K562 (cell line): ENCODE measurements at regions not wholly inside any gene's neighbourhood (a gene's known extent, or its start where the extent isn't known, plus 50 kb on each side); places are given as distances from the start of the nearest gene placed in this dataset.

Source experiments
- VEZF1 ChIP-seq: fragments of 200-800 bp; sonication (Bioruptor generic); IDR thresholded peaks from 2 replicates; pipeline ENCODE4 v1.6.1; 2017; ENCODE audit warnings: missing genetic modification characterization, missing compliant biosample characterization
- ZNF75A ChIP-seq: fragments of 450-650 bp; formaldehyde crosslinking; IDR thresholded peaks from 2 replicates; pipeline ENCODE4 v1.4.0; 2020; ENCODE audit warnings: mild to moderate bottlenecking
- TF ChIP-seq, protein P1 (sequence below): fragments of 450-650 bp; IDR thresholded peaks from 2 replicates; pipeline ENCODE4 v1.6.1; 2016; ENCODE audit warnings: low read depth
- TF ChIP-seq, protein P2 (sequence below): conservative IDR thresholded peaks from 2 replicates; pipeline ENCODE4 v1.6.1; 2011; ENCODE audit warnings: low read depth, mild to moderate bottlenecking, low read length; ENCODE audit not compliant: control insufficient read depth
- TF ChIP-seq, protein P3 (sequence below): fragments of 250-450 bp; sonication (Bioruptor Pico); IDR thresholded peaks from 2 replicates; pipeline ENCODE4 v1.4.0; 2020; ENCODE audit warnings: borderline replicate concordance
- TF ChIP-seq, protein P4 (sequence below): fragments of 450-650 bp; IDR thresholded peaks from 2 replicates; pipeline ENCODE4 v1.6.1; 2016; ENCODE audit warnings: missing biosample characterization, missing genetic modification characterization

GRCh38 chr14:58870961-58871360, 233.2 kb downstream of the DACT1 start (continued):
- TF ChIP-seq, protein P1, sequence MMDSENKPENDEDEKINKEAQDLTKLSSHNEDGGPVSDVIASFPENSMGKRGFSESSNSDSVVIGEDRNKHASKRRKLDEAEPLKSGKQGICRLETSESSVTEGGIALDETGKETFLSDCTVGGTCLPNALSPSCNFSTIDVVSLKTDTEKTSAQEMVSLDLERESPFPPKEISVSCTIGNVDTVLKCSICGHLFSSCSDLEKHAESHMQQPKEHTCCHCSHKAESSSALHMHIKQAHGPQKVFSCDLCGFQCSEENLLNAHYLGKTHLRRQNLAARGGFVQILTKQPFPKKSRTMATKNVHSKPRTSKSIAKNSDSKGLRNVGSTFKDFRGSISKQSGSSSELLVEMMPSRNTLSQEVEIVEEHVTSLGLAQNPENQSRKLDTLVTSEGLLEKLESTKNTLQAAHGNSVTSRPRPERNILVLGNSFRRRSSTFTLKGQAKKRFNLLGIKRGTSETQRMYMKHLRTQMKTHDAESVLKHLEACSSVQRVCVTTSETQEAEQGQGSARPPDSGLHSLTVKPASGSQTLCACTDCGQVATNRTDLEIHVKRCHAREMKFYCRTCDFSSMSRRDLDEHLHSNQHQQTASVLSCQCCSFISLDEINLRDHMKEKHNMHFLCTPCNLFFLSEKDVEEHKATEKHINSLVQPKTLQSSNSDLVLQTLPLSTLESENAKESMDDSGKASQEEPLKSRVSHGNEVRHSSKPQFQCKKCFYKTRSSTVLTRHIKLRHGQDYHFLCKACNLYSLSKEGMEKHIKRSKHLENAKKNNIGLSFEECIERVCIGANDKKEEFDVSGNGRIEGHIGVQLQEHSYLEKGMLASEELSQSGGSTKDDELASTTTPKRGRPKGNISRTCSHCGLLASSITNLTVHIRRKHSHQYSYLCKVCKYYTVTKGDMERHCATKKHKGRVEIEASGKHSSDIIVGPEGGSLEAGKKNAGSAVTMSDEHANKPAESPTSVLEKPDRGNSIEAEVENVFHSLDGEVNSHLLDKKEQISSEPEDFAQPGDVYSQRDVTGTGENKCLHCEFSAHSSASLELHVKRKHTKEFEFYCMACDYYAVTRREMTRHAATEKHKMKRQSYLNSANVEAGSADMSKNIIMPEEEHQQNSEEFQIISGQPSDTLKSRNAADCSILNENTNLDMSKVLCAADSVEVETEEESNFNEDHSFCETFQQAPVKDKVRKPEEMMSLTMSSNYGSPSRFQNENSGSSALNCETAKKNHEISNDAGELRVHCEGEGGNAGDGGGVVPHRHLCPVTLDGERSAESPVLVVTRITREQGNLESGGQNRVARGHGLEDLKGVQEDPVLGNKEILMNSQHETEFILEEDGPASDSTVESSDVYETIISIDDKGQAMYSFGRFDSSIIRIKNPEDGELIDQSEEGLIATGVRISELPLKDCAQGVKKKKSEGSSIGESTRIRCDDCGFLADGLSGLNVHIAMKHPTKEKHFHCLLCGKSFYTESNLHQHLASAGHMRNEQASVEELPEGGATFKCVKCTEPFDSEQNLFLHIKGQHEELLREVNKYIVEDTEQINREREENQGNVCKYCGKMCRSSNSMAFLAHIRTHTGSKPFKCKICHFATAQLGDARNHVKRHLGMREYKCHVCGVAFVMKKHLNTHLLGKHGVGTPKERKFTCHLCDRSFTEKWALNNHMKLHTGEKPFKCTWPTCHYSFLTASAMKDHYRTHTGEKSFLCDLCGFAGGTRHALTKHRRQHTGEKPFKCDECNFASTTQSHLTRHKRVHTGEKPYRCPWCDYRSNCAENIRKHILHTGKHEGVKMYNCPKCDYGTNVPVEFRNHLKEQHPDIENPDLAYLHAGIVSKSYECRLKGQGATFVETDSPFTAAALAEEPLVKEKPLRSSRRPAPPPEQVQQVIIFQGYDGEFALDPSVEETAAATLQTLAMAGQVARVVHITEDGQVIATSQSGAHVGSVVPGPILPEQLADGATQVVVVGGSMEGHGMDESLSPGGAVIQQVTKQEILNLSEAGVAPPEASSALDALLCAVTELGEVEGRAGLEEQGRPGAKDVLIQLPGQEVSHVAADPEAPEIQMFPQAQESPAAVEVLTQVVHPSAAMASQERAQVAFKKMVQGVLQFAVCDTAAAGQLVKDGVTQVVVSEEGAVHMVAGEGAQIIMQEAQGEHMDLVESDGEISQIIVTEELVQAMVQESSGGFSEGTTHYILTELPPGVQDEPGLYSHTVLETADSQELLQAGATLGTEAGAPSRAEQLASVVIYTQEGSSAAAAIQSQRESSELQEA: no peak
- TF ChIP-seq, protein P2, sequence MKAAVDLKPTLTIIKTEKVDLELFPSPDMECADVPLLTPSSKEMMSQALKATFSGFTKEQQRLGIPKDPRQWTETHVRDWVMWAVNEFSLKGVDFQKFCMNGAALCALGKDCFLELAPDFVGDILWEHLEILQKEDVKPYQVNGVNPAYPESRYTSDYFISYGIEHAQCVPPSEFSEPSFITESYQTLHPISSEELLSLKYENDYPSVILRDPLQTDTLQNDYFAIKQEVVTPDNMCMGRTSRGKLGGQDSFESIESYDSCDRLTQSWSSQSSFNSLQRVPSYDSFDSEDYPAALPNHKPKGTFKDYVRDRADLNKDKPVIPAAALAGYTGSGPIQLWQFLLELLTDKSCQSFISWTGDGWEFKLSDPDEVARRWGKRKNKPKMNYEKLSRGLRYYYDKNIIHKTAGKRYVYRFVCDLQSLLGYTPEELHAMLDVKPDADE: no peak
- no peak for TF ChIP-seq VEZF1 (CRISPR knock-in tag)
- TF ChIP-seq, protein P3, sequence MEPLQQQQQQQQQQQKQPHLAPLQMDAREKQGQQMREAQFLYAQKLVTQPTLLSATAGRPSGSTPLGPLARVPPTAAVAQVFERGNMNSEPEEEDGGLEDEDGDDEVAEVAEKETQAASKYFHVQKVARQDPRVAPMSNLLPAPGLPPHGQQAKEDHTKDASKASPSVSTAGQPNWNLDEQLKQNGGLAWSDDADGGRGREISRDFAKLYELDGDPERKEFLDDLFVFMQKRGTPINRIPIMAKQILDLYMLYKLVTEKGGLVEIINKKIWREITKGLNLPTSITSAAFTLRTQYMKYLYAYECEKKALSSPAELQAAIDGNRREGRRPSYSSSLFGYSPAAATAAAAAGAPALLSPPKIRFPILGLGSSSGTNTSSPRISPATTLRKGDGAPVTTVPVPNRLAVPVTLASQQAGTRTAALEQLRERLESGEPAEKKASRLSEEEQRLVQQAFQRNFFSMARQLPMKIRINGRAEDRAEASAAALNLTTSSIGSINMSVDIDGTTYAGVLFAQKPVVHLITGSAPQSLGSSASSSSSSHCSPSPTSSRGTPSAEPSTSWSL (CRISPR knock-in tag): no peak
- TF ChIP-seq, protein P4, sequence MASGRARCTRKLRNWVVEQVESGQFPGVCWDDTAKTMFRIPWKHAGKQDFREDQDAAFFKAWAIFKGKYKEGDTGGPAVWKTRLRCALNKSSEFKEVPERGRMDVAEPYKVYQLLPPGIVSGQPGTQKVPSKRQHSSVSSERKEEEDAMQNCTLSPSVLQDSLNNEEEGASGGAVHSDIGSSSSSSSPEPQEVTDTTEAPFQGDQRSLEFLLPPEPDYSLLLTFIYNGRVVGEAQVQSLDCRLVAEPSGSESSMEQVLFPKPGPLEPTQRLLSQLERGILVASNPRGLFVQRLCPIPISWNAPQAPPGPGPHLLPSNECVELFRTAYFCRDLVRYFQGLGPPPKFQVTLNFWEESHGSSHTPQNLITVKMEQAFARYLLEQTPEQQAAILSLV (tag): no peak
- no peak for TF ChIP-seq ZNF75A
